Esophagus muscularis mucosa (tissue), 4 donors: ENCODE measurements at regions not wholly inside any gene's neighbourhood (a gene's known extent, or its start where the extent isn't known, plus 50 kb on each side); places are given as distances from the start of the nearest gene placed in this dataset.

Experiments used
- DNase-seq: peaks from one replicate; pipeline ENCODE4 v3.0.0-alpha.2; 2017; ENCODE audit errors: extremely low spot score
- H3K27ac ChIP-seq, 4 donors: fragments of 200-600 bp; sonication (generic); replicated peaks in 1 of 4; 1 replicate in 3 of 4; 2 replicates in 1 of 4; pipeline ENCODE4 v1.5.1; 2016 to 2019; ENCODE audit warnings: mild to moderate bottlenecking in 1 of 4
- H3K27me3 ChIP-seq, 4 donors: fragments of 200-600 bp; sonication (generic); one replicate each; pipeline versions ENCODE4 v1.5.1 to v1.6.0; 2016 to 2019
- H3K36me3 ChIP-seq, 4 donors: fragments of 200-600 bp; sonication (generic); one replicate each; pipeline ENCODE4 v1.5.1; 2016 to 2019
- H3K4me1 ChIP-seq, 4 donors: fragments of 200-600 bp; sonication (generic); one replicate each; pipeline ENCODE4 v1.5.1; 2016 to 2019
- H3K4me3 ChIP-seq, 4 donors: fragments of 200-600 bp; sonication (generic); 1 replicate in 2 of 4; 2 replicates in 2 of 4; pipeline ENCODE4 v1.5.1; 2016 to 2019; ENCODE audit warnings: mild to moderate bottlenecking in 4 of 4, moderate library complexity in 1 of 4
- H3K9me3 ChIP-seq, 4 donors: fragments of 200-600 bp; sonication (generic); 1 replicate in 3 of 4; 2 replicates in 1 of 4; pipeline ENCODE4 v1.5.1; 2016 to 2019
- EP300 ChIP-seq: sonication (generic); formaldehyde crosslinking; IDR thresholded peaks from one replicate; pipeline ENCODE4 v1.6.1; 2017; ENCODE audit warnings: antibody characterized with exemption
- POLR2A ChIP-seq: fragments of 450-650 bp; IDR thresholded peaks from one replicate; pipeline ENCODE4 v1.6.1; 2017; ENCODE audit warnings: antibody characterized with exemption, moderate library complexity, mild to moderate bottlenecking, low read depth
- POLR2AphosphoS5 ChIP-seq, 2 donors: sonication (generic); formaldehyde crosslinking; IDR thresholded peaks; one replicate each; pipeline ENCODE4 v1.6.1; 2017; ENCODE audit warnings: antibody characterized with exemption in 2 of 2
- WGBS: methylation state at CpG from one replicate; pipeline ENCODE4 v1.1.5; 2018; 5-methylcytosine and 5-hydroxymethylcytosine counted together
- intact Hi-C: fragments of 100-400 bp; cut with DNase I; formaldehyde crosslinking; loops from one replicate; pipeline ENCODE4 v1.15.1; 2023
- TF ChIP-seq, protein P1 (sequence below), 3 experiments: fragments of 200-600 bp in 2 of 3; fragments of 450-650 bp in 1 of 3; sonication (generic) in 2 of 3; IDR thresholded peaks; one replicate each; pipeline ENCODE4 v1.5.1; 2017 to 2019; ENCODE audit warnings: antibody characterized with exemption in 3 of 3, mild to moderate bottlenecking in 2 of 3, moderate library complexity in 1 of 3

DNA sequence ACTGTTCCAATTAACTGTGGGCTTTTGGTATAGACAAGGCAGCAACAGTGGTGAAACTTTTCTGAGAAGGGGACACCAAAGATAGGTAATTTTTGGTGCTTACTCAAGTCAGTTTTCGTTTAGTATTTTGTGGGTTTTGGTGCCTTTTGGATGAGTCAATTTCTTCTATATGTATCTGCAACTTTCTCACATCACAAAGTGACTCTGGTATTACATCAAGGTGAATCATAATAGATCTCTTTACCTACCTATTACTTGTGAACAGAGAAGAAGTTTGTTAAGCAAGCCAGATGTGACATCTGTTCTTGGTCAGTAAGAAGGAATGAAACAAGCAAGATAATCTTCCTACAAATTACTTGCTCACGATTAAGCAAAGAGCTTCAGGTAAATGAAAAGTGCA is 732.4 kb upstream of the DPPA4 start:
- Histone ChIP-seq H3K27me3 (no peaks in the 10 kb centered on the region), H3K27ac (no peak overlapping the region), H3K9me3 (no peaks in the 10 kb centered on the region), H3K36me3 (no peaks in the 10 kb centered on the region), H3K4me1 (peaks cover 0 to 8% (median 3%) of the 10 kb centered on the region in 4 donors), H3K4me3 (no peak overlapping the region)
- TF ChIP-seq POLR2AphosphoS5 (IDR thresholded peaks at IDR 0.05) (no peak), POLR2A (no peak), EP300 (no peak)
- TF ChIP-seq, protein P1, sequence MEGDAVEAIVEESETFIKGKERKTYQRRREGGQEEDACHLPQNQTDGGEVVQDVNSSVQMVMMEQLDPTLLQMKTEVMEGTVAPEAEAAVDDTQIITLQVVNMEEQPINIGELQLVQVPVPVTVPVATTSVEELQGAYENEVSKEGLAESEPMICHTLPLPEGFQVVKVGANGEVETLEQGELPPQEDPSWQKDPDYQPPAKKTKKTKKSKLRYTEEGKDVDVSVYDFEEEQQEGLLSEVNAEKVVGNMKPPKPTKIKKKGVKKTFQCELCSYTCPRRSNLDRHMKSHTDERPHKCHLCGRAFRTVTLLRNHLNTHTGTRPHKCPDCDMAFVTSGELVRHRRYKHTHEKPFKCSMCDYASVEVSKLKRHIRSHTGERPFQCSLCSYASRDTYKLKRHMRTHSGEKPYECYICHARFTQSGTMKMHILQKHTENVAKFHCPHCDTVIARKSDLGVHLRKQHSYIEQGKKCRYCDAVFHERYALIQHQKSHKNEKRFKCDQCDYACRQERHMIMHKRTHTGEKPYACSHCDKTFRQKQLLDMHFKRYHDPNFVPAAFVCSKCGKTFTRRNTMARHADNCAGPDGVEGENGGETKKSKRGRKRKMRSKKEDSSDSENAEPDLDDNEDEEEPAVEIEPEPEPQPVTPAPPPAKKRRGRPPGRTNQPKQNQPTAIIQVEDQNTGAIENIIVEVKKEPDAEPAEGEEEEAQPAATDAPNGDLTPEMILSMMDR (IDR thresholded peaks at IDR 0.05), result no peak
- intact Hi-C loops, result no loop called here
- WGBS, result 61% methylated on average over 2 of the region's 2 CpGs
- no peak for DNase-seq

DNA sequence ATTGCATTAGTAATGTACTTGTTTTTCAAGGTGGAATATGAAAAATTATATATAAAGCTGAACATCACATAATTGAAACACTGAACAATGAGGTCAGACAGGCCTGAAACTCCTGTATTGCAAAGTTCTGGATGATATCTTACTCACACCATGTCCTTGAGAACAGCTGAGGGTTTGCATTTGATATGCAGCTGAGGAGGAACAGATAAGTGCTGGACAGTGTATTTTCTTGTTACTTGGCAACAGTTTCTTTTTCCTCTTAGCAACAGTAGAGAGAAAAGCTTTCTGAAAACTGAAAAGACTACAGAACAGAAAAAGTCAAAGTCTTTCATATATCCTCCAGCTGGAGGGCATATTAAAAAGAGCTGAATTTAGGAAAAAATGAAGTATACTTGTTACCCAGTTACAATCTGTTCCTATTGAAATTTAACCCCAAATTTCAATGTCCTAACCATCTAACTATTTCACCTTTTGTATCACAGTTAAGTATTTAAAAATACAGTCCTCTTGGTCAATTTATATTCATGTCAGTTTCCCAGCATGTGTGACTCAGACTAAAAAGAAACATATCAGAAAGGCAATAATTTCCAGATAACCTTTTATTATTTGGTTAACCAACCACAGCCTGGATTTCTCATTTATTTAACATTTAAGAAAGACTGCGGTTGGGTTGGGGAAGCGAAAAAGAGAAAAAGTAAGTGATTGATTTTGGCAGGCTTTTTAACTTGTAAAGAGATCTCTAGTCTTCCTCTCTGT is 733.0 kb upstream of the DPPA4 start:
- H3K36me3 ChIP-seq, result no peaks in the 10 kb centered on the region
- no peak for DNase-seq
- H3K4me1 ChIP-seq, result peaks cover 0 to 8% (median 3%) of the 10 kb centered on the region in 4 donors
- TF ChIP-seq POLR2A (no peak), POLR2AphosphoS5 (IDR thresholded peaks at IDR 0.05) (no peak), EP300 (no peak)
- TF ChIP-seq, protein P1 (IDR thresholded peaks at IDR 0.05), result no peak
- H3K9me3 ChIP-seq, result no peaks in the 10 kb centered on the region
- H3K27me3 ChIP-seq, result no peaks in the 10 kb centered on the region
- no peak overlapping the region for H3K27ac ChIP-seq
- intact Hi-C loops, result no loop called here
- WGBS, result 72% methylated on average over 2 of the region's 2 CpGs
- no peak overlapping the region for H3K4me3 ChIP-seq

GRCh38 chr3:110074095-110074494 is 736.7 kb upstream of the DPPA4 start:
- TF ChIP-seq, protein P1 (IDR thresholded peaks at IDR 0.05), result no peak
- TF ChIP-seq POLR2AphosphoS5 (IDR thresholded peaks at IDR 0.05) (no peak), EP300 (no peak), POLR2A (no peak)
- no peak overlapping the region for H3K27ac ChIP-seq
- H3K27me3 ChIP-seq, result no peaks in the 10 kb centered on the region
- peaks cover 0 to 8% (median 1%) of the 10 kb centered on the region in 4 donors for H3K4me1 ChIP-seq
- WGBS, result 73% methylated on average over 3 of the region's 3 CpGs
- H3K9me3 ChIP-seq, result no peaks in the 10 kb centered on the region
- intact Hi-C loops, result no loop called here
- no peaks in the 10 kb centered on the region for H3K36me3 ChIP-seq
- H3K4me3 ChIP-seq, result no peak overlapping the region
- no peak for DNase-seq

GRCh38 chr3:110077093-110077492 is 739.7 kb upstream of the DPPA4 start:
- H3K9me3 ChIP-seq, result no peaks in the 10 kb centered on the region

More at GRCh38 chr3:110077093-110077492, 739.7 kb upstream of the DPPA4 start:
- Histone ChIP-seq H3K4me3 (no peak overlapping the region), H3K4me1 (no peaks in the 10 kb centered on the region), H3K27me3 (no peaks in the 10 kb centered on the region), H3K27ac (no peak overlapping the region), H3K36me3 (no peaks in the 10 kb centered on the region)
- intact Hi-C loops, result no loop called here
- TF ChIP-seq, protein P1 (IDR thresholded peaks at IDR 0.05), result no peak
- no peak for DNase-seq
- WGBS, result 96% methylated on average over 1 of the region's 1 CpG
